Gastrocnemius medialis (tissue), 4 donors: ENCODE measurements at regions not wholly inside any gene's neighbourhood (a gene's known extent, or its start where the extent isn't known, plus 50 kb on each side); places are given as distances from the start of the nearest gene placed in this dataset.

Experiments
- POLR2A ChIP-seq, 2 donors: fragments of 450-650 bp; IDR thresholded peaks; one replicate each; pipeline ENCODE4 v1.6.1; 2017; ENCODE audit warnings: antibody characterized with exemption in 2 of 2, mild to moderate bottlenecking in 2 of 2, moderate library complexity in 2 of 2
- TF ChIP-seq, protein P1 (sequence below), 5 experiments: fragments of 450-650 bp in 3 of 5; fragments of 200-600 bp in 2 of 5; sonication (generic) in 2 of 5; IDR thresholded peaks in 4 of 5; conservative IDR thresholded peaks in 1 of 5; 1 replicate in 4 of 5; 2 replicates in 1 of 5; pipeline ENCODE4 v1.5.1; 2016 to 2019; ENCODE audit warnings: antibody characterized with exemption in 5 of 5, mild to moderate bottlenecking in 3 of 5, moderate library complexity in 3 of 5

GRCh38 chr11:56849250-56849649 is 100.8 kb upstream of the OR9G4 start:
- TF ChIP-seq, protein P1, sequence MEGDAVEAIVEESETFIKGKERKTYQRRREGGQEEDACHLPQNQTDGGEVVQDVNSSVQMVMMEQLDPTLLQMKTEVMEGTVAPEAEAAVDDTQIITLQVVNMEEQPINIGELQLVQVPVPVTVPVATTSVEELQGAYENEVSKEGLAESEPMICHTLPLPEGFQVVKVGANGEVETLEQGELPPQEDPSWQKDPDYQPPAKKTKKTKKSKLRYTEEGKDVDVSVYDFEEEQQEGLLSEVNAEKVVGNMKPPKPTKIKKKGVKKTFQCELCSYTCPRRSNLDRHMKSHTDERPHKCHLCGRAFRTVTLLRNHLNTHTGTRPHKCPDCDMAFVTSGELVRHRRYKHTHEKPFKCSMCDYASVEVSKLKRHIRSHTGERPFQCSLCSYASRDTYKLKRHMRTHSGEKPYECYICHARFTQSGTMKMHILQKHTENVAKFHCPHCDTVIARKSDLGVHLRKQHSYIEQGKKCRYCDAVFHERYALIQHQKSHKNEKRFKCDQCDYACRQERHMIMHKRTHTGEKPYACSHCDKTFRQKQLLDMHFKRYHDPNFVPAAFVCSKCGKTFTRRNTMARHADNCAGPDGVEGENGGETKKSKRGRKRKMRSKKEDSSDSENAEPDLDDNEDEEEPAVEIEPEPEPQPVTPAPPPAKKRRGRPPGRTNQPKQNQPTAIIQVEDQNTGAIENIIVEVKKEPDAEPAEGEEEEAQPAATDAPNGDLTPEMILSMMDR (IDR thresholded peaks at IDR 0.05 in 4 of 5, conservative IDR thresholded peaks at IDR 0.05 in 1 of 5), result no peak
- TF ChIP-seq POLR2A (IDR thresholded peaks at IDR 0.05), result no peak
